GM23338 (cell line): ENCODE measurements at regions not wholly inside any gene's neighbourhood (a gene's known extent, or its start where the extent isn't known, plus 50 kb on each side); places are given as distances from the start of the nearest gene placed in this dataset.

Experiments used
- ATAC-seq: fragments of 200-7000 bp; cut with Tn5 transposase; 3 replicates; pipeline ENCODE4 v1.9.1; 2020
- DNase-seq: peaks from one replicate; pipeline ENCODE4 v3.0.0-alpha.2; 2015; ENCODE audit warnings: low spot score
- H2AFZ ChIP-seq: fragments of 200-600 bp; sonication (generic); 2 replicates; pipeline ENCODE4 v1.8.0; 2016; ENCODE audit warnings: antibody characterized with exemption, mild to moderate bottlenecking, moderate library complexity
- H3F3A ChIP-seq: fragments of 200-600 bp; sonication (generic); replicated peaks from 2 replicates; pipeline ENCODE4 v1.8.0; 2017; ENCODE audit warnings: antibody characterized with exemption, mixed run types, low read depth
- H3K27ac ChIP-seq: fragments of 200-600 bp; sonication (generic); 2 replicates; pipeline ENCODE4 v1.6.1; 2016; ENCODE audit warnings: low read depth
- H3K27me3 ChIP-seq: fragments of 200-600 bp; sonication (generic); 2 replicates; pipeline ENCODE4 v1.8.0; 2016; ENCODE audit warnings: mild to moderate bottlenecking, mixed run types, moderate library complexity; ENCODE audit not compliant: insufficient read depth
- H3K36me3 ChIP-seq: fragments of 200-600 bp; sonication (generic); 2 replicates; pipeline ENCODE4 v1.8.0; 2016; ENCODE audit warnings: mild to moderate bottlenecking; ENCODE audit not compliant: insufficient read depth
- H3K4me1 ChIP-seq: fragments of 200-600 bp; sonication (generic); 2 replicates; pipeline ENCODE4 v1.8.0; 2016; ENCODE audit warnings: mild to moderate bottlenecking, moderate library complexity; ENCODE audit not compliant: insufficient read depth
- H3K4me2 ChIP-seq: fragments of 200-600 bp; sonication (generic); 2 replicates; pipeline ENCODE4 v1.7.1; 2017; ENCODE audit warnings: mixed run types
- H3K4me3 ChIP-seq: fragments of 200-600 bp; sonication (generic); 2 replicates; pipeline ENCODE4 v1.6.1; 2016; ENCODE audit warnings: mixed run types
- H3K79me2 ChIP-seq: fragments of 200-600 bp; sonication (generic); replicated peaks from 2 replicates; pipeline ENCODE4 v1.8.0; 2017; ENCODE audit warnings: mild to moderate bottlenecking; ENCODE audit not compliant: insufficient read depth
- H3K9me2 ChIP-seq: fragments of 200-600 bp; sonication (generic); 2 replicates; pipeline ENCODE4 v1.8.0; 2017; ENCODE audit not compliant: insufficient read depth
- H4K20me1 ChIP-seq: fragments of 200-600 bp; sonication (generic); replicated peaks from 2 replicates; pipeline ENCODE4 v1.8.0; 2017; ENCODE audit warnings: mild to moderate bottlenecking; ENCODE audit not compliant: insufficient read depth
- H3K27ac Mint-ChIP-seq: 2 replicates; pipeline ENCODE4 v1.8.0; 2020; ENCODE audit warnings: inconsistent platforms, mild to moderate bottlenecking, moderate library complexity, mixed read lengths
- H3K27me3 Mint-ChIP-seq: 3 replicates; pipeline ENCODE4 v1.8.0; 2022; ENCODE audit warnings: low read depth, mild to moderate bottlenecking, moderate library complexity, mixed read lengths, inconsistent platforms; ENCODE audit not compliant: insufficient read depth, poor library complexity
- H3K36me3 Mint-ChIP-seq: 3 replicates; pipeline ENCODE4 v1.8.0; 2021; ENCODE audit warnings: low read depth, mild to moderate bottlenecking, inconsistent platforms, moderate library complexity, mixed read lengths
- H3K4me1 Mint-ChIP-seq: 3 replicates; pipeline ENCODE4 v1.8.0; 2020; ENCODE audit warnings: mild to moderate bottlenecking, inconsistent platforms, mixed read lengths
- H3K4me3 Mint-ChIP-seq: 3 replicates; pipeline ENCODE4 v1.8.0; 2021; ENCODE audit warnings: moderate library complexity, mild to moderate bottlenecking, inconsistent platforms, mixed read lengths
- H3K9me3 Mint-ChIP-seq: 3 replicates; pipeline ENCODE4 v1.8.0; 2020; ENCODE audit warnings: moderate library complexity, mild to moderate bottlenecking, inconsistent platforms, mixed read lengths
- CREB1 ChIP-seq: fragments of 250-450 bp; sonication (Bioruptor Pico); IDR thresholded peaks from 2 replicates; pipeline ENCODE4 v1.5.0; 2020; ENCODE audit warnings: low read depth, mild to moderate bottlenecking, moderate library complexity
- CTCF ChIP-seq, 2 experiments: fragments of 200-600 bp in 1 of 2; sonication (generic) in 1 of 2; conservative IDR thresholded peaks; 2 replicates each; pipeline versions ENCODE4 v1.5.1 to v1.6.1; 2016 to 2017; ENCODE audit warnings: antibody characterized with exemption in 2 of 2, low read depth in 2 of 2, mild to moderate bottlenecking in 2 of 2, moderate library complexity in 1 of 2
- ETS1 ChIP-seq: IDR thresholded peaks from 2 replicates; pipeline ENCODE4 v1.6.1; 2016; ENCODE audit warnings: antibody characterized with exemption
- EZH2 ChIP-seq: fragments of 200-600 bp; sonication (generic); IDR thresholded peaks from one replicate; pipeline ENCODE4 v1.8.0; 2017; ENCODE audit warnings: antibody characterized with exemption, mild to moderate bottlenecking, low read depth; ENCODE audit not compliant: unreplicated experiment
- EZH2phosphoT487 ChIP-seq: fragments of 200-600 bp; sonication (generic); IDR thresholded peaks from one replicate; pipeline ENCODE4 v1.8.1; 2018; ENCODE audit warnings: antibody characterized with exemption; ENCODE audit not compliant: unreplicated experiment
- JUNB ChIP-seq: IDR thresholded peaks from one replicate; pipeline ENCODE4 v1.6.1; 2016; ENCODE audit warnings: antibody characterized with exemption; ENCODE audit not compliant: unreplicated experiment
- NANOG ChIP-seq: IDR thresholded peaks from 2 replicates; pipeline ENCODE4 v1.6.1; 2016; ENCODE audit warnings: antibody characterized with exemption, borderline replicate concordance
- POLR2AphosphoS5 ChIP-seq: IDR thresholded peaks from 2 replicates; pipeline ENCODE4 v1.6.1; 2016; ENCODE audit warnings: antibody characterized with exemption, low read depth
- REST ChIP-seq: IDR thresholded peaks from one replicate; pipeline ENCODE4 v1.6.1; 2018; ENCODE audit warnings: antibody characterized with exemption; ENCODE audit not compliant: unreplicated experiment
- STAT1 ChIP-seq: IDR thresholded peaks from one replicate; pipeline ENCODE4 v1.6.1; 2016; ENCODE audit warnings: antibody characterized with exemption; ENCODE audit not compliant: unreplicated experiment
- ZNF114 ChIP-seq: fragments of 250-450 bp; sonication (Bioruptor Pico); IDR thresholded peaks from 2 replicates; pipeline ENCODE4 v1.5.0; 2020; ENCODE audit warnings: mild to moderate bottlenecking, moderate library complexity
- ZNF331 ChIP-seq: fragments of 250-450 bp; sonication (Bioruptor Pico); IDR thresholded peaks from 2 replicates; pipeline ENCODE4 v1.5.0; 2020; ENCODE audit warnings: low read depth, mild to moderate bottlenecking, moderate library complexity
- ZNF462 ChIP-seq: fragments of 250-450 bp; sonication (Bioruptor Pico); IDR thresholded peaks from 2 replicates; pipeline ENCODE4 v1.5.0; 2020; ENCODE audit warnings: mild to moderate bottlenecking, moderate library complexity

- Histone ChIP-seq H4K20me1 (no peaks in the 10 kb centered on the region), H3K4me2 (no peak overlapping the region), H3K9me2 (no peaks in the 10 kb centered on the region), H3K4me3 (no peak overlapping the region), H2AFZ (no peak overlapping the region), H3K4me1 (no peaks in the 10 kb centered on the region), H3K27me3 (no peaks in the 10 kb centered on the region), H3K36me3 (no peaks in the 10 kb centered on the region), H3K27ac (no peak overlapping the region), H3F3A (no peaks in the 10 kb centered on the region), H3K79me2 (no peaks in the 10 kb centered on the region)
- H3K9me3 Mint-ChIP-seq = no peaks in the 10 kb centered on the region
- no peak overlapping the region for H3K4me3 Mint-ChIP-seq
- no peaks in the 10 kb centered on the region for H3K27me3 Mint-ChIP-seq
- H3K27ac Mint-ChIP-seq = no peak overlapping the region
- DNase-seq (no peak), ATAC-seq (no peak)
- no peaks in the 10 kb centered on the region for H3K4me1 Mint-ChIP-seq
- H3K36me3 Mint-ChIP-seq = no peaks in the 10 kb centered on the region
- no peak for TF ChIP-seq ETS1
- TF ChIP-seq STAT1 = no peak
- TF ChIP-seq ZNF114 (CRISPR knock-in tag) = no peak
- no peak for TF ChIP-seq POLR2AphosphoS5
- no peak for TF ChIP-seq CTCF (conservative IDR thresholded peaks at IDR 0.05; ENCODE audit: low read depth in 2 of 2)
- TF ChIP-seq ZNF331 = no peak
- TF ChIP-seq EZH2phosphoT487 = no peak
- no peak for TF ChIP-seq ZNF462 (CRISPR knock-in tag)
- no peak for TF ChIP-seq REST
- TF ChIP-seq CREB1 = no peak
- TF ChIP-seq EZH2 = no peak
- TF ChIP-seq JUNB = no peak
- TF ChIP-seq NANOG = no peak
Measured at GRCh38 chr3:132892956-132893355, 145.2 kb upstream of the TMEM108 start.
